ENCODE measurements at regions not wholly inside any gene's neighbourhood (a gene's known extent, or its start where the extent isn't known, plus 50 kb on each side); places are given as distances from the start of the nearest gene placed in this dataset.
"Not testable (repeated sequence)": the region's sequence is repeated elsewhere in the genome, so short reads cannot be mapped to it uniquely, and the experiment has no call there.

GRCh38 chr7:3176112-3177000 is 124.7 kb upstream of the SDK1 start:
- TF ChIP-seq POLR2A (IDR thresholded peaks at IDR 0.05) (no peak), EP300 (IDR thresholded peaks at IDR 0.05) (no peak), CTCF (IDR thresholded peaks at IDR 0.05) (no peak)
- 63 to 74% methylated on average over 10 of the region's 10 CpGs for WGBS, 2 donors
- DNase-seq (ENCODE audit: low spot score in 2 of 2) = no peak
- no peak overlapping the region for H3K4me3 ChIP-seq
- peaks cover 0 to 5% (median 0%) of the 10 kb centered on the region in 4 donors for H3K9me3 ChIP-seq
- H3K27me3 ChIP-seq = no peaks in the 10 kb centered on the region
- H3K36me3 ChIP-seq = no peaks in the 10 kb centered on the region
- H3K4me1 ChIP-seq = no peaks in the 10 kb centered on the region
- H3K27ac ChIP-seq = no peak overlapping the region

GRCh38 chr7:3177271-3177670 is 123.8 kb upstream of the SDK1 start:
- peaks cover 0 to 5% (median 0%) of the 10 kb centered on the region in 4 donors for H3K9me3 ChIP-seq
- H3K36me3 ChIP-seq = no peaks in the 10 kb centered on the region
- no peak overlapping the region for H3K27ac ChIP-seq
- H3K4me1 ChIP-seq = no peaks in the 10 kb centered on the region
- WGBS, 2 donors = 79 to 85% methylated on average over 2 of the region's 2 CpGs
- H3K27me3 ChIP-seq = no peaks in the 10 kb centered on the region
- TF ChIP-seq POLR2A (IDR thresholded peaks at IDR 0.05) (no peak), EP300 (IDR thresholded peaks at IDR 0.05) (no peak), CTCF (IDR thresholded peaks at IDR 0.05) (no peak)
- DNase-seq (ENCODE audit: low spot score in 2 of 2) = no peak
- H3K4me3 ChIP-seq = no peak overlapping the region

GRCh38 chr7:3179456-3179855 is 121.6 kb upstream of the SDK1 start:
- peaks cover 0 to 22% (median 0%) of the 10 kb centered on the region in 4 donors for H3K9me3 ChIP-seq
- no peaks in the 10 kb centered on the region for H3K4me1 ChIP-seq
- no peak overlapping the region for H3K27ac ChIP-seq
- WGBS, 2 donors = 69 to 79% methylated on average over 8 of the region's 8 CpGs
- H3K4me3 ChIP-seq = no peak overlapping the region
- no peaks in the 10 kb centered on the region for H3K36me3 ChIP-seq
- H3K27me3 ChIP-seq = no peaks in the 10 kb centered on the region
- TF ChIP-seq POLR2A (IDR thresholded peaks at IDR 0.05) = no peak
- TF ChIP-seq EP300 (IDR thresholded peaks at IDR 0.05) = no peak
- no peak for TF ChIP-seq CTCF (IDR thresholded peaks at IDR 0.05)
- no peak for DNase-seq (ENCODE audit: low spot score in 2 of 2)

- TF ChIP-seq CTCF (IDR thresholded peaks at IDR 0.05) (no peak), EP300 (IDR thresholded peaks at IDR 0.05) (no peak), POLR2A (IDR thresholded peaks at IDR 0.05) (no peak)
- 71 to 73% methylated on average over 8 of the region's 8 CpGs for WGBS, 2 donors
- no peak for DNase-seq (ENCODE audit: low spot score in 2 of 2)
- no peak overlapping the region for H3K27ac ChIP-seq
- H3K9me3 ChIP-seq = peaks cover 0 to 22% (median 0%) of the 10 kb centered on the region in 4 donors
- H3K36me3 ChIP-seq = no peaks in the 10 kb centered on the region
- no peaks in the 10 kb centered on the region for H3K27me3 ChIP-seq
- H3K4me3 ChIP-seq = no peak overlapping the region
- H3K4me1 ChIP-seq = no peaks in the 10 kb centered on the region
Measured at GRCh38 chr7:3180604-3181003, 120.4 kb upstream of the SDK1 start.

- not testable (repeated sequence) for DNase-seq (ENCODE audit: low spot score in 2 of 2); H3K27me3 ChIP-seq; H3K36me3 ChIP-seq; H3K4me1 ChIP-seq; H3K27ac ChIP-seq; H3K4me3 ChIP-seq
- peaks cover 0 to 26% (median 0%) of the 10 kb centered on the region in 4 donors for H3K9me3 ChIP-seq
- WGBS, 2 donors = 72 to 76% methylated on average over 4 of the region's 4 CpGs
Measured at GRCh38 chr7:3182055-3182454, 119.0 kb upstream of the SDK1 start.
